HCT116 (cell line): ENCODE measurements at regions not wholly inside any gene's neighbourhood (a gene's known extent, or its start where the extent isn't known, plus 50 kb on each side); places are given as distances from the start of the nearest gene placed in this dataset.

Source experiments
- ATAC-seq: fragments of 200-7000 bp; cut with Tn5 transposase; 2 replicates; pipeline ENCODE4 v1.9.1; 2020; ENCODE audit warnings: mild to moderate bottlenecking, moderate library complexity
- BruUV-seq: library from RNA; stranded (reverse); fragments of 400-500 nt; replicated peaks from 2 replicates; lab custom pipeline; 2021; lab: Mats Ljungman, UMichigan
- CTCF ChIA-PET: fragments of 300-600 bp; sonication (Branson Sonifier 250); formaldehyde crosslinking; loops from one replicate; lab custom pipeline; 2021; ENCODE audit warnings: antibody characterized with exemption; lab: Charles Lee
- POLR2A ChIA-PET: fragments of 300-600, 350-600 bp; sonication (Branson Sonifier 250); formaldehyde crosslinking; loops from one replicate; lab custom pipeline; 2021; ENCODE audit warnings: antibody characterized with exemption; lab: Charles Lee
- RAD21 ChIA-PET, 2 experiments: fragments of 300-600 bp; sonication (Branson Sonifier 250); formaldehyde crosslinking; loops; one replicate each; lab custom pipeline; 2023; ENCODE audit warnings: low total read pairs in 2 of 2; ENCODE audit not compliant: uncharacterized antibody in 2 of 2, unreplicated experiment in 2 of 2, low non-redundant PET in 1 of 2; lab: Charles Lee
- DNase-seq: peaks from one replicate; pipeline ENCODE4 v3.0.0-alpha.2; 2010; ENCODE audit warnings: low read depth, low spot score
- H2AFZ ChIP-seq: fragments of 200-600 bp; shearing (Covaris generic), sonication (generic); 2 replicates; pipeline ENCODE4 v1.6.1; 2017; ENCODE audit warnings: low read depth, mixed run types, mixed read lengths, antibody characterized with exemption, low read length; ENCODE audit not compliant: poor library complexity, severe bottlenecking
- H3K27ac ChIP-seq: 2 replicates; pipeline ENCODE4 v1.5.1; 2012; ENCODE audit warnings: low read depth, low read length
- H3K27me3 ChIP-seq: fragments of 200-600 bp; sonication (generic); 2 replicates; pipeline ENCODE4 v1.6.1; 2016; ENCODE audit warnings: mixed run types, low read length, mixed read lengths; ENCODE audit not compliant: insufficient read depth
- H3K36me3 ChIP-seq, 2 experiments: fragments of 200-500 bp in 1 of 2; fragments of 200-600 bp in 1 of 2; sonication (Bioruptor generic) in 1 of 2; sonication (generic) in 1 of 2; 2 replicates each; pipeline versions ENCODE4 v1.5.1 to v1.6.1; 2014 to 2016; ENCODE audit warnings: low read length in 2 of 2, inconsistent platforms in 1 of 2, mixed read lengths in 1 of 2, mixed run types in 1 of 2; ENCODE audit not compliant: insufficient read depth in 2 of 2, control insufficient read depth in 1 of 2
- H3K4me1 ChIP-seq, 2 experiments: fragments of 200-600 bp in 1 of 2; sonication (generic) in 1 of 2; 2 replicates each; pipeline versions ENCODE4 v1.5.1 to v1.6.1; 2012 to 2017; ENCODE audit warnings: low read length in 2 of 2, inconsistent platforms in 1 of 2, mild to moderate bottlenecking in 1 of 2, mixed read lengths in 1 of 2, mixed run types in 1 of 2, moderate library complexity in 1 of 2; ENCODE audit not compliant: insufficient read depth in 2 of 2, control insufficient read depth in 1 of 2
- H3K4me2 ChIP-seq: fragments of 200-600 bp; sonication (generic); 2 replicates; pipeline ENCODE4 v1.6.1; 2017; ENCODE audit warnings: mixed run types, low read length, mixed read lengths
- H3K4me3 ChIP-seq, 2 experiments: fragments of 200-600 bp in 1 of 2; sonication (generic) in 1 of 2; replicated peaks in 1 of 2; 2 replicates each; pipeline ENCODE4 v1.5.1; 2011 to 2016; ENCODE audit warnings: low read length in 2 of 2, control low read depth in 1 of 2, low read depth in 1 of 2, mild to moderate bottlenecking in 1 of 2, mixed read lengths in 1 of 2, mixed run types in 1 of 2
- H3K79me2 ChIP-seq: fragments of 200-600 bp; sonication (generic); 2 replicates; pipeline ENCODE4 v1.6.1; 2017; ENCODE audit warnings: mild to moderate bottlenecking, mixed run types, low read length, moderate library complexity, mixed read lengths; ENCODE audit not compliant: insufficient read depth
- H3K9ac ChIP-seq: fragments of 200-600 bp; sonication (generic); 2 replicates; pipeline ENCODE4 v1.6.1; 2016; ENCODE audit warnings: low read length, mixed read lengths
- H3K9me2 ChIP-seq: fragments of 200-600 bp; sonication (generic), shearing (Covaris generic); 2 replicates; pipeline ENCODE4 v1.6.1; 2017; ENCODE audit warnings: mixed run types, mild to moderate bottlenecking, moderate library complexity; ENCODE audit not compliant: insufficient read depth
- H3K9me3 ChIP-seq, 2 experiments: fragments of 200-500 bp in 1 of 2; fragments of 200-600 bp in 1 of 2; sonication (Bioruptor generic) in 1 of 2; sonication (generic) in 1 of 2; 2 replicates each; pipeline ENCODE4 v1.6.1; 2014 to 2017; ENCODE audit warnings: low read length in 2 of 2, mixed read lengths in 2 of 2, inconsistent platforms in 1 of 2, low read depth in 1 of 2, mild to moderate bottlenecking in 1 of 2, mixed run types in 1 of 2, moderate library complexity in 1 of 2; ENCODE audit not compliant: control insufficient read depth in 1 of 2, insufficient read depth in 1 of 2
- H4K20me1 ChIP-seq: fragments of 200-600 bp; sonication (generic), shearing (Covaris generic); 2 replicates; pipeline ENCODE4 v1.6.1; 2017; ENCODE audit warnings: mixed run types, mild to moderate bottlenecking, moderate library complexity; ENCODE audit not compliant: insufficient read depth
- EGR1 ChIP-seq: IDR thresholded peaks from 2 replicates; pipeline ENCODE4 v1.6.1; 2012; ENCODE audit warnings: low read depth
- EZH2phosphoT487 ChIP-seq: fragments of 200-600 bp; IDR thresholded peaks from 2 replicates; pipeline ENCODE4 v1.6.1; 2018; ENCODE audit warnings: antibody characterized with exemption, borderline replicate concordance
- FOSL1 ChIP-seq: IDR thresholded peaks from 2 replicates; pipeline ENCODE4 v1.6.1; 2012; ENCODE audit warnings: low read depth
- SP1 ChIP-seq: IDR thresholded peaks from 2 replicates; pipeline ENCODE4 v1.6.1; 2012; ENCODE audit warnings: low read depth
- TCF7L2 ChIP-seq: IDR thresholded peaks from 2 replicates; pipeline ENCODE4 v1.7.0; 2011; ENCODE audit warnings: borderline replicate concordance, inconsistent platforms; ENCODE audit not compliant: insufficient read depth, insufficient read length; ENCODE audit errors: extremely low read depth
- YY1 ChIP-seq: IDR thresholded peaks from 2 replicates; pipeline ENCODE4 v1.6.1; 2011; ENCODE audit warnings: low read length, low read depth, moderate library complexity, mild to moderate bottlenecking; ENCODE audit not compliant: insufficient replicate concordance; ENCODE audit errors: extremely low read depth
- intact Hi-C: fragments of 100-400 bp; cut with micrococcal nuclease; formaldehyde crosslinking; loops from 2 replicates; pipeline ENCODE4 v1.10.0; 2022
- TF ChIP-seq, protein P1 (sequence below), 3 experiments: fragments of 200-600 bp in 1 of 3; sonication (generic) in 1 of 3; IDR thresholded peaks in 2 of 3; conservative IDR thresholded peaks in 1 of 3; 2 replicates each; pipeline ENCODE4 v1.5.1; 2012 to 2017; ENCODE audit warnings: low read depth in 2 of 3, low read length in 2 of 3, antibody characterized with exemption in 1 of 3, borderline replicate concordance in 1 of 3, control low read depth in 1 of 3, mild to moderate bottlenecking in 1 of 3, mixed read lengths in 1 of 3, mixed run types in 1 of 3, moderate library complexity in 1 of 3; ENCODE audit not compliant: insufficient read depth in 1 of 3
- TF ChIP-seq, protein P2 (sequence below): IDR thresholded peaks from 2 replicates; pipeline ENCODE4 v1.6.1; 2012; ENCODE audit warnings: low read depth

DNA sequence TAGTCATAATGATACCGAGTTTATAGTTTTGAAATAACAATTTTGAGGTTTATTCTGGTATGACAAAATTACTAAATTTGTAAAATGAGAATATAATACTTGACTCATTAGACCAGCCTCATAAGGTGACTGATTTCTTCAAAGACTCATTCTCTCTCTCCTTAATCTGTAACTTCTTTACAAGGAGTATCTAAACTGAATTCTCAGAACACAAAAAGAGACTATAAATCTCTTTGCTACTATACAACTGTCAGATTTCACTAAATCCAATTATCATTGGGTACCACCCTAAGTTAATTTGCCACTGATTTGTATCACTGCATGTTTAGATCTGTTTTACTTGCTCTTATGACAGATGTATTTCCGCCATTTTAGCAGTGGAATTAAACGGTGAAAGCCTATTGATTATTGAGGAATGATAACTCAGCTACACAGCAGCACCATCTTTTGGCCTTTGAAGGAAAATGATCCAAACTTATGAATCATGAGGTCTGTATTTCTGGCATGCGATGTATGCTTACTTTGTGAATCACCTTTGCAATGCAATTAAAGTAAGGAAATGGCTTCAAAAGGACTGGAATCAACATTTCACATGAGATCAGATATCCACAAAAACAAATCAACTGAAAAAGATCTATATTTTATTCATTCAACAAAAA is 161.2 kb downstream of the RERGL start (continued):
- TF ChIP-seq, protein P1, sequence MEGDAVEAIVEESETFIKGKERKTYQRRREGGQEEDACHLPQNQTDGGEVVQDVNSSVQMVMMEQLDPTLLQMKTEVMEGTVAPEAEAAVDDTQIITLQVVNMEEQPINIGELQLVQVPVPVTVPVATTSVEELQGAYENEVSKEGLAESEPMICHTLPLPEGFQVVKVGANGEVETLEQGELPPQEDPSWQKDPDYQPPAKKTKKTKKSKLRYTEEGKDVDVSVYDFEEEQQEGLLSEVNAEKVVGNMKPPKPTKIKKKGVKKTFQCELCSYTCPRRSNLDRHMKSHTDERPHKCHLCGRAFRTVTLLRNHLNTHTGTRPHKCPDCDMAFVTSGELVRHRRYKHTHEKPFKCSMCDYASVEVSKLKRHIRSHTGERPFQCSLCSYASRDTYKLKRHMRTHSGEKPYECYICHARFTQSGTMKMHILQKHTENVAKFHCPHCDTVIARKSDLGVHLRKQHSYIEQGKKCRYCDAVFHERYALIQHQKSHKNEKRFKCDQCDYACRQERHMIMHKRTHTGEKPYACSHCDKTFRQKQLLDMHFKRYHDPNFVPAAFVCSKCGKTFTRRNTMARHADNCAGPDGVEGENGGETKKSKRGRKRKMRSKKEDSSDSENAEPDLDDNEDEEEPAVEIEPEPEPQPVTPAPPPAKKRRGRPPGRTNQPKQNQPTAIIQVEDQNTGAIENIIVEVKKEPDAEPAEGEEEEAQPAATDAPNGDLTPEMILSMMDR (IDR thresholded peaks at IDR 0.05 in 2 of 3, conservative IDR thresholded peaks at IDR 0.05 in 1 of 3; ENCODE audit: borderline replicate concordance in 1 of 3, insufficient read depth in 1 of 3, low read depth in 2 of 3, low read length in 2 of 3), result peak; percentile 15 to 42 (median 39); a peak in 3 of 6 replicates
- no peak for TF ChIP-seq EZH2phosphoT487
- peak; percentile 79 for TF ChIP-seq FOSL1

DNA sequence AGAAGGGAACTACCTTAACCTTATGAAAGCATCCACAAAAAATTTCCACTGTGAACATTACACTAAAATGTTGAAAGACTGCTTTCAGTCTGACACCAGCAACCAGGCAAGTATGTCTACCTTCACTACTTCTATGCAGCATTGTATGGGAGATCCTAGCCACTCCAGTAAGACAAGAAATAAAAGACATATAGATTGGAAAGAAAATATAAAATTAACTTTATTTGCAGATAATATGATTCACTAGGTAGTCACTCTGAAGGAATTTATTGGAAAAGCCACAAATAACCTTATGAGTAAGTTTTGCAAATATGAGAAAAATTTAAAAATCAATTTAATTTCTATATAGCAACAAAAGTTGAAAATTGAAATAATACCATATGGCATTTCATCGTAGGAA is 172.0 kb downstream of the RERGL start:
- intact Hi-C loops, result no loop called here
- DNase-seq, result no peak
- CTCF ChIA-PET, result no interaction called here
- H2AFZ ChIP-seq, result peak overlapping the region; percentile 91
- H3K9ac ChIP-seq, result no peak overlapping the region
- H3K79me2 ChIP-seq, result no peaks in the 10 kb centered on the region
- peaks cover 2 to 10% of the 10 kb centered on the region in 2 experiments; a peak in 3 of 4 replicates for H3K4me1 ChIP-seq
- no peak overlapping the region for H3K27ac ChIP-seq
- peak overlapping the region; percentile 43 for H3K4me2 ChIP-seq
- H3K9me2 ChIP-seq, result no peaks in the 10 kb centered on the region
- H3K4me3 ChIP-seq, result no peak overlapping the region
- H3K27me3 ChIP-seq, result no peaks in the 10 kb centered on the region
- no peak for ATAC-seq
- RAD21 ChIA-PET, result no interaction called here
- no peaks in the 10 kb centered on the region for H3K36me3 ChIP-seq
- no peaks in the 10 kb centered on the region for H4K20me1 ChIP-seq
- TF ChIP-seq FOSL1 (peak; percentile 64; the same call in 1 of the 2 replicates), TCF7L2 (no peak), SP1 (no peak), YY1 (no peak), EGR1 (no peak), EZH2phosphoT487 (no peak)
- TF ChIP-seq, protein P2, sequence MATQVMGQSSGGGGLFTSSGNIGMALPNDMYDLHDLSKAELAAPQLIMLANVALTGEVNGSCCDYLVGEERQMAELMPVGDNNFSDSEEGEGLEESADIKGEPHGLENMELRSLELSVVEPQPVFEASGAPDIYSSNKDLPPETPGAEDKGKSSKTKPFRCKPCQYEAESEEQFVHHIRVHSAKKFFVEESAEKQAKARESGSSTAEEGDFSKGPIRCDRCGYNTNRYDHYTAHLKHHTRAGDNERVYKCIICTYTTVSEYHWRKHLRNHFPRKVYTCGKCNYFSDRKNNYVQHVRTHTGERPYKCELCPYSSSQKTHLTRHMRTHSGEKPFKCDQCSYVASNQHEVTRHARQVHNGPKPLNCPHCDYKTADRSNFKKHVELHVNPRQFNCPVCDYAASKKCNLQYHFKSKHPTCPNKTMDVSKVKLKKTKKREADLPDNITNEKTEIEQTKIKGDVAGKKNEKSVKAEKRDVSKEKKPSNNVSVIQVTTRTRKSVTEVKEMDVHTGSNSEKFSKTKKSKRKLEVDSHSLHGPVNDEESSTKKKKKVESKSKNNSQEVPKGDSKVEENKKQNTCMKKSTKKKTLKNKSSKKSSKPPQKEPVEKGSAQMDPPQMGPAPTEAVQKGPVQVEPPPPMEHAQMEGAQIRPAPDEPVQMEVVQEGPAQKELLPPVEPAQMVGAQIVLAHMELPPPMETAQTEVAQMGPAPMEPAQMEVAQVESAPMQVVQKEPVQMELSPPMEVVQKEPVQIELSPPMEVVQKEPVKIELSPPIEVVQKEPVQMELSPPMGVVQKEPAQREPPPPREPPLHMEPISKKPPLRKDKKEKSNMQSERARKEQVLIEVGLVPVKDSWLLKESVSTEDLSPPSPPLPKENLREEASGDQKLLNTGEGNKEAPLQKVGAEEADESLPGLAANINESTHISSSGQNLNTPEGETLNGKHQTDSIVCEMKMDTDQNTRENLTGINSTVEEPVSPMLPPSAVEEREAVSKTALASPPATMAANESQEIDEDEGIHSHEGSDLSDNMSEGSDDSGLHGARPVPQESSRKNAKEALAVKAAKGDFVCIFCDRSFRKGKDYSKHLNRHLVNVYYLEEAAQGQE, result no peak
- no TSS peak for BruUV-seq
- POLR2A ChIA-PET, result no interaction called here
- H3K9me3 ChIP-seq, result peaks cover 0 to 8% of the 10 kb centered on the region in 2 experiments; a peak in 2 of 4 replicates
